Keratinocyte (primary cell): ENCODE measurements at regions not wholly inside any gene's neighbourhood (a gene's known extent, or its start where the extent isn't known, plus 50 kb on each side); places are given as distances from the start of the nearest gene placed in this dataset.

Experiments
- DNase-seq: peaks from one replicate; pipeline ENCODE4 v3.0.0-alpha.2; 2011; ENCODE audit warnings: low read depth, missing footprints, low spot score
- FAIRE-seq: peaks from 2 replicates; lab custom pipeline; 2011; peaks lifted over from hg19 to GRCh38; lab: Jason Lieb, UNC
- H2AFZ ChIP-seq: 2 replicates; pipeline ENCODE4 v1.6.0; 2012; ENCODE audit warnings: low read length, control low read depth, inconsistent platforms; ENCODE audit not compliant: control insufficient read depth
- H3K27ac ChIP-seq: 2 replicates; pipeline ENCODE4 v1.5.1; 2011; ENCODE audit warnings: low read length; ENCODE audit not compliant: control insufficient read depth, insufficient read depth
- H3K27me3 ChIP-seq: 3 replicates; pipeline ENCODE4 v1.6.0; 2011; ENCODE audit warnings: low read length; ENCODE audit not compliant: control insufficient read depth, insufficient read depth; ENCODE audit errors: extremely low read depth
- H3K36me3 ChIP-seq, 2 experiments: 2 replicates in 1 of 2; 3 replicates in 1 of 2; pipeline ENCODE4 v1.5.1; 2011; ENCODE audit warnings: low read length in 2 of 2, mild to moderate bottlenecking in 1 of 2; ENCODE audit not compliant: control insufficient read depth in 2 of 2, insufficient read depth in 2 of 2; ENCODE audit errors: extremely low read depth in 1 of 2
- H3K4me1 ChIP-seq: 3 replicates; pipeline ENCODE4 v1.5.1; 2011; ENCODE audit warnings: low read length; ENCODE audit not compliant: control insufficient read depth, insufficient read depth; ENCODE audit errors: extremely low read depth
- H3K4me2 ChIP-seq: 3 replicates; pipeline ENCODE4 v1.6.0; 2011; ENCODE audit warnings: low read depth, low read length; ENCODE audit not compliant: control insufficient read depth, insufficient read depth; ENCODE audit errors: extremely low read depth
- H3K4me3 ChIP-seq, 3 experiments: fragments of 200-600 bp in 1 of 3; sonication (generic) in 1 of 3; 2 replicates in 2 of 3; 3 replicates in 1 of 3; pipeline ENCODE4 v1.5.1; 2011 to 2016; ENCODE audit warnings: low read length in 3 of 3, mild to moderate bottlenecking in 3 of 3, control low read depth in 2 of 3, inconsistent platforms in 1 of 3, low read depth in 1 of 3, mixed read lengths in 1 of 3, mixed run types in 1 of 3, moderate library complexity in 1 of 3; ENCODE audit not compliant: control insufficient read depth in 2 of 3, insufficient read depth in 2 of 3; ENCODE audit errors: extremely low read depth in 1 of 3
- H3K79me2 ChIP-seq: 2 replicates; pipeline ENCODE4 v1.6.0; 2012; ENCODE audit warnings: low read length; ENCODE audit not compliant: control insufficient read depth, insufficient read depth
- H3K9ac ChIP-seq: 3 replicates; pipeline ENCODE4 v1.6.0; 2011; ENCODE audit warnings: low read length; ENCODE audit not compliant: control insufficient read depth, insufficient read depth; ENCODE audit errors: extremely low read depth
- H3K9me1 ChIP-seq: 3 replicates; pipeline ENCODE4 v1.6.0; 2011; ENCODE audit warnings: low read length; ENCODE audit not compliant: control insufficient read depth, insufficient read depth; ENCODE audit errors: extremely low read depth
- H3K9me3 ChIP-seq: 2 replicates; pipeline ENCODE4 v1.5.1; 2012; ENCODE audit warnings: low read depth, low read length; ENCODE audit not compliant: control insufficient read depth
- H4K20me1 ChIP-seq: 3 replicates; pipeline ENCODE4 v1.6.0; 2011; ENCODE audit warnings: low read length; ENCODE audit not compliant: control insufficient read depth, insufficient read depth; ENCODE audit errors: extremely low read depth
- EZH2 ChIP-seq: IDR thresholded peaks from one replicate; pipeline ENCODE4 v1.6.1; 2012; ENCODE audit warnings: inconsistent platforms, mild to moderate bottlenecking, low read length, moderate library complexity
- dilution Hi-C: fragments of 300-500 bp; cut with MboI; formaldehyde crosslinking; loops from one replicate; pipeline ENCODE4 v1.7.0; 2020; ENCODE audit warnings: low sequenced_read_pairs; ENCODE audit not compliant: extremely low pct_ligation_motif_present
- TF ChIP-seq, protein P1 (sequence below), 3 experiments: IDR thresholded peaks in 1 of 3; conservative IDR thresholded peaks in 1 of 3; optimal IDR thresholded peaks in 1 of 3; 2 replicates in 2 of 3; 3 replicates in 1 of 3; pipeline versions ENCODE3 to v1.5.1; 2011; ENCODE audit warnings: low read length in 3 of 3, mild to moderate bottlenecking in 3 of 3, moderate library complexity in 2 of 3, control low read depth in 1 of 3, inconsistent platforms in 1 of 3; ENCODE audit not compliant: insufficient read depth in 2 of 3; ENCODE audit errors: extremely low read depth in 1 of 3

DNA sequence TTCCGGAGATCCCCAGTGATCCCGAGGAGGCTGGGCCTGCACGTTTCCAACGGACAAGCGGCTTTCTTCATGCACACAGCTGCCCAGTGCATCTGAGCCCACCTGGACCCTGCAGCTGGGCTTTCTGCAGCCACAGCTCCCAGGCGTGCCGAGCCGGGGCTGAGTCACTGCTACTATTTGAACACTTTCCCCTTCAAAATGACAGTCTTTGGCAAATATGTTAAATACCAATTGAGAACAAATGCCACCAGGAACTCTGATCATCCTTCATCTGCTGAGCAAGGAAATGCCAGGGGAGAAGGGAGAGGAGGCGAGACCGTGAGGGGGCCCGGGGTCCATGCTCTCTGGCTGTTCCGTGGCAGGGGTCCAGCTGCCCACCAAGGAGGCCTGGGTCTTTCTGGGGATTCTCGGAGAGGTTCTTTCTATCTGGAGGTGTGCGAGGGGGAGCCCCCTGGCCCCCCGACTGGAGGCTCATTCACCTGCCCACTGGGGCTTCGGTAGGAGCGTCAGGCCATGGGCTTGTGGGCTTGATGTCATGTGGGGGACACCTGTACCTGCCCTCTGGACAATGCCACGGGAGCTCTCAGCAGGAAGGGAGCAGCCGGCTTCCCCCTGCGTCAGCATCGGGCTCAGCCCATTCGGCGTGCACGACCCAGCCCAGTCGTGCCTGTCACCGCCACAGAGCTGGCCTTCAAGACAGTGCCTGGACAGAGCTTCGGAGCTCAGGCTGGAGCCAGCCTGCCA, 159.6 kb downstream of the CTTN start:
- Histone ChIP-seq H4K20me1 (no peaks in the 10 kb centered on the region), H3K9me3 (no peaks in the 10 kb centered on the region), H3K9ac (no peak overlapping the region), H3K79me2 (no peaks in the 10 kb centered on the region), H3K9me1 (no peaks in the 10 kb centered on the region), H3K4me1 (no peaks in the 10 kb centered on the region), H3K4me3 (no peak overlapping the region), H2AFZ (no peak overlapping the region), H3K36me3 (no peaks in the 10 kb centered on the region), H3K4me2 (no peak overlapping the region), H3K27ac (no peak overlapping the region), H3K27me3 (no peaks in the 10 kb centered on the region)
- dilution Hi-C loops = no loop called here
- FAIRE-seq = no peak
- TF ChIP-seq EZH2 = no peak
- TF ChIP-seq, protein P1, sequence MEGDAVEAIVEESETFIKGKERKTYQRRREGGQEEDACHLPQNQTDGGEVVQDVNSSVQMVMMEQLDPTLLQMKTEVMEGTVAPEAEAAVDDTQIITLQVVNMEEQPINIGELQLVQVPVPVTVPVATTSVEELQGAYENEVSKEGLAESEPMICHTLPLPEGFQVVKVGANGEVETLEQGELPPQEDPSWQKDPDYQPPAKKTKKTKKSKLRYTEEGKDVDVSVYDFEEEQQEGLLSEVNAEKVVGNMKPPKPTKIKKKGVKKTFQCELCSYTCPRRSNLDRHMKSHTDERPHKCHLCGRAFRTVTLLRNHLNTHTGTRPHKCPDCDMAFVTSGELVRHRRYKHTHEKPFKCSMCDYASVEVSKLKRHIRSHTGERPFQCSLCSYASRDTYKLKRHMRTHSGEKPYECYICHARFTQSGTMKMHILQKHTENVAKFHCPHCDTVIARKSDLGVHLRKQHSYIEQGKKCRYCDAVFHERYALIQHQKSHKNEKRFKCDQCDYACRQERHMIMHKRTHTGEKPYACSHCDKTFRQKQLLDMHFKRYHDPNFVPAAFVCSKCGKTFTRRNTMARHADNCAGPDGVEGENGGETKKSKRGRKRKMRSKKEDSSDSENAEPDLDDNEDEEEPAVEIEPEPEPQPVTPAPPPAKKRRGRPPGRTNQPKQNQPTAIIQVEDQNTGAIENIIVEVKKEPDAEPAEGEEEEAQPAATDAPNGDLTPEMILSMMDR (optimal IDR thresholded peaks at IDR 0.05 in 1 of 3, IDR thresholded peaks at IDR 0.05 in 1 of 3, conservative IDR thresholded peaks at IDR 0.05 in 1 of 3; ENCODE audit: extremely low read depth in 1 of 3, insufficient read depth in 2 of 3, low read length in 3 of 3) = no peak
- no peak for DNase-seq

DNA sequence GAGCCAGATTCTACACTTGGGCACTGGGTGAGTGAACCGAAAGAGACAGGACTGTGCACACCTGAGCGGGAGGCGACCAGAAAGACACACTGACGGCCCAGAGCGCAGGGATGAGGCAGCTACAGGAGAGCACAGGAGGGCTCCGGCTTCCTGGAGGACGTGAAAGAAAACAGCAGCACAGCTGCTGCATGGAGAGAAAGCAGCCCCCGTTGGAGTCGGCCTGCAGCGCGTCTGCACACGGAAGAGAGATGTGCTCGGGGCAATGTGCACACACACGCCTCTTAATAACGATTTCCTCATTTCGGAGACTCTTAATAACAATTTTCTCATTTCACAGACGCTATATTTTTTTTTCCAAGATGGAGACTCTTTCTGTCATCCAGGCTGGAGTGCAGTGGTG, 160.4 kb downstream of the CTTN start:
- Histone ChIP-seq H3K9ac (no peak overlapping the region), H2AFZ (no peak overlapping the region), H3K27me3 (no peaks in the 10 kb centered on the region), H3K27ac (no peak overlapping the region), H3K4me3 (no peak overlapping the region), H3K79me2 (no peaks in the 10 kb centered on the region), H3K36me3 (no peaks in the 10 kb centered on the region), H3K4me1 (no peaks in the 10 kb centered on the region), H3K9me3 (no peaks in the 10 kb centered on the region), H3K4me2 (no peak overlapping the region), H4K20me1 (no peaks in the 10 kb centered on the region), H3K9me1 (no peaks in the 10 kb centered on the region)
- FAIRE-seq = no peak
- dilution Hi-C loops = no loop called here
- no peak for DNase-seq
- TF ChIP-seq, protein P1 (optimal IDR thresholded peaks at IDR 0.05 in 1 of 3, IDR thresholded peaks at IDR 0.05 in 1 of 3, conservative IDR thresholded peaks at IDR 0.05 in 1 of 3; ENCODE audit: extremely low read depth in 1 of 3, insufficient read depth in 2 of 3, low read length in 3 of 3) = no peak
- TF ChIP-seq EZH2 = no peak
